Smooth muscle cell (in vitro differentiated cells): ENCODE measurements at regions not wholly inside any gene's neighbourhood (a gene's known extent, or its start where the extent isn't known, plus 50 kb on each side); places are given as distances from the start of the nearest gene placed in this dataset.

ENCODE experiments used
- DNase-seq: peaks from one replicate; lab custom pipeline; 2025; ENCODE audit not compliant: unreplicated experiment; lab: John Stamatoyannopoulos, UW
- H2AFZ ChIP-seq: fragments of 200-600 bp; sonication (generic); 2 replicates; pipeline ENCODE4 v1.6.0; 2016; ENCODE audit warnings: antibody characterized with exemption, low read depth, mild to moderate bottlenecking
- H3F3A ChIP-seq: fragments of 200-600 bp; sonication (generic); 2 replicates; pipeline ENCODE4 v1.6.0; 2017; ENCODE audit warnings: antibody characterized with exemption, low read depth
- H3K27ac ChIP-seq: fragments of 200-600 bp; sonication (generic); 2 replicates; pipeline ENCODE4 v1.5.1; 2016; ENCODE audit warnings: low read depth, mild to moderate bottlenecking
- H3K27me3 ChIP-seq: fragments of 200-600 bp; sonication (generic); 2 replicates; pipeline ENCODE4 v1.6.1; 2016; ENCODE audit warnings: low read depth, mild to moderate bottlenecking
- H3K36me3 ChIP-seq: fragments of 200-600 bp; sonication (generic); 2 replicates; pipeline ENCODE4 v1.5.1; 2016; ENCODE audit warnings: low read depth
- H3K4me1 ChIP-seq: fragments of 200-600 bp; sonication (generic); 2 replicates; pipeline ENCODE4 v1.5.1; 2016; ENCODE audit warnings: low read depth
- H3K4me2 ChIP-seq: fragments of 200-600 bp; sonication (generic); 2 replicates; pipeline ENCODE4 v1.6.0; 2016; ENCODE audit warnings: mild to moderate bottlenecking
- H3K4me3 ChIP-seq: fragments of 200-600 bp; sonication (generic); 2 replicates; pipeline ENCODE4 v1.5.1; 2016; ENCODE audit warnings: mild to moderate bottlenecking
- H3K79me2 ChIP-seq: fragments of 200-600 bp; sonication (generic); 2 replicates; pipeline ENCODE4 v1.6.0; 2016; ENCODE audit warnings: low read depth, mild to moderate bottlenecking
- H3K9ac ChIP-seq: fragments of 200-600 bp; sonication (generic); 2 replicates; pipeline ENCODE4 v1.6.0; 2016; ENCODE audit warnings: low read depth
- H3K9me3 ChIP-seq: fragments of 200-600 bp; sonication (generic); replicated peaks from 2 replicates; pipeline ENCODE4 v1.5.1; 2016; ENCODE audit warnings: low read depth
- H4K20me1 ChIP-seq: fragments of 200-600 bp; sonication (generic); 2 replicates; pipeline ENCODE4 v1.6.0; 2016; ENCODE audit warnings: low read depth
- WGBS: methylation state at CpG from one replicate; pipeline ENCODE4 v1.1.7; 2016; ENCODE audit warnings: low lambda C conversion rate; 5-methylcytosine and 5-hydroxymethylcytosine counted together
- TF ChIP-seq, protein P1 (sequence below): fragments of 200-600 bp; sonication (generic); IDR thresholded peaks from 2 replicates; pipeline ENCODE4 v1.5.1; 2017; ENCODE audit warnings: borderline replicate concordance, mild to moderate bottlenecking, antibody characterized with exemption; ENCODE audit not compliant: insufficient read depth, poor library complexity, severe bottlenecking

DNA sequence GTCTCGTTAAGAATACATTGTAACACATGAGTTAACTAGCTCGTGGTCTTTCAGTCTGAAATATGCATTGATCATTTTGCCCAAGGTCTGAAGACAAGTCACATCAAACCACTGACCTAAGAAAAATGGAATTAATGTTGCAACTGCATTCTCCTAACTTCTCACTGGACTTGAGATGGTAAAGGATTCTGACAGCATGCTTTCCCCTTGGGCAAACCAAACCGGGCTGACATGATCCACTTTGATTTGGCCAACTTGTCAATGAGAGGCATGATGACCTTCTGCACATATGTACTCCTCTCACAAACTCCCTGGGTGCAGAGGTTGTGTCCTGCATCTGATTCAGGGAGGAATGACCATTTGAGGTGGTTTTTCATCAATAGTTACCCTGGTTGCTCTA lies 1982.5 kb upstream of the PIK3C3 start:
- TF ChIP-seq, protein P1, sequence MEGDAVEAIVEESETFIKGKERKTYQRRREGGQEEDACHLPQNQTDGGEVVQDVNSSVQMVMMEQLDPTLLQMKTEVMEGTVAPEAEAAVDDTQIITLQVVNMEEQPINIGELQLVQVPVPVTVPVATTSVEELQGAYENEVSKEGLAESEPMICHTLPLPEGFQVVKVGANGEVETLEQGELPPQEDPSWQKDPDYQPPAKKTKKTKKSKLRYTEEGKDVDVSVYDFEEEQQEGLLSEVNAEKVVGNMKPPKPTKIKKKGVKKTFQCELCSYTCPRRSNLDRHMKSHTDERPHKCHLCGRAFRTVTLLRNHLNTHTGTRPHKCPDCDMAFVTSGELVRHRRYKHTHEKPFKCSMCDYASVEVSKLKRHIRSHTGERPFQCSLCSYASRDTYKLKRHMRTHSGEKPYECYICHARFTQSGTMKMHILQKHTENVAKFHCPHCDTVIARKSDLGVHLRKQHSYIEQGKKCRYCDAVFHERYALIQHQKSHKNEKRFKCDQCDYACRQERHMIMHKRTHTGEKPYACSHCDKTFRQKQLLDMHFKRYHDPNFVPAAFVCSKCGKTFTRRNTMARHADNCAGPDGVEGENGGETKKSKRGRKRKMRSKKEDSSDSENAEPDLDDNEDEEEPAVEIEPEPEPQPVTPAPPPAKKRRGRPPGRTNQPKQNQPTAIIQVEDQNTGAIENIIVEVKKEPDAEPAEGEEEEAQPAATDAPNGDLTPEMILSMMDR, result no peak
- no peaks in the 10 kb centered on the region for H3F3A ChIP-seq
- no peaks in the 10 kb centered on the region for H3K36me3 ChIP-seq
- no peaks in the 10 kb centered on the region for H3K27me3 ChIP-seq
- H4K20me1 ChIP-seq, result no peaks in the 10 kb centered on the region
- no peak for DNase-seq
- H3K79me2 ChIP-seq, result no peaks in the 10 kb centered on the region
- peaks cover 11% of the 10 kb centered on the region for H3K4me1 ChIP-seq
- H3K27ac ChIP-seq, result no peak overlapping the region
- 90% methylated on average over 3 of the region's 3 CpGs for WGBS
- H2AFZ ChIP-seq, result no peak overlapping the region
- H3K4me3 ChIP-seq, result no peak overlapping the region
- no peak overlapping the region for H3K9ac ChIP-seq
- H3K9me3 ChIP-seq, result no peaks in the 10 kb centered on the region
- H3K4me2 ChIP-seq, result no peak overlapping the region

DNA sequence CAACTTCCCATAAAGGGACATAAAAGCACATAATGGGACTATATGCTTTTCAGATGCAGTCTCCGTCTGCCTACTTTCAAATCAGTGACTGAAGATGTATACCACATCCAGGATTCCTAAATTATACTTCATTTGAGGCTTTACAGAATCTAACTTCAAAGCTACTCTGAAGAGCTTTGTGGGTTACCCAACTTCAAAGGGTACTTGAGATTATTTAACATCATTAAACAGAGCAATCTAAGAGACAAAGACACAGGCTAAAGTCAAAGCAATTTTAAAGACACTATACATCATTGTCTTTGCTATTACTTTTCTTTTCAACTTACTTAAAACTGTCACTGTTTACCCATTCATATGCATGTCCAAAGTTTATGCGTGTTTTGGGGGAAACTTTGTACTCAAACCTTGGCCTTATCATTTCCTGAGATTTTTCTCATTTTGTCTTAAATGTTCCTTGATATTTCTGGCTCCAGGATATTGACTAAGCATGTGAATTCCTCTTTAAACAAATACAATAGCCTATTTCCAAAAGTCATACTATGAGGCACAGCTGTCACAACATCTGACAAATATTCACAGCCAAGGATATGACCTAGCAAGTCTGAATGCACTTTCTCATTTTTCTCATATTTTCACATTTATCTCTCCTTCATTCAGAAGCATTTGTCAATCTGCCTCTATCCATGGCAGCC lies 1985.1 kb upstream of the PIK3C3 start:
- Histone ChIP-seq H3K9me3 (no peaks in the 10 kb centered on the region), H3K79me2 (no peaks in the 10 kb centered on the region), H3K36me3 (no peaks in the 10 kb centered on the region), H3K27ac (peak overlapping the region; percentile 23), H3K4me2 (peak overlapping the region; percentile 48), H3K27me3 (no peaks in the 10 kb centered on the region), H3K9ac (no peak overlapping the region), H4K20me1 (no peaks in the 10 kb centered on the region), H3K4me1 (peaks cover 11% of the 10 kb centered on the region), H3K4me3 (no peak overlapping the region), H2AFZ (peak overlapping the region; percentile 72), H3F3A (no peaks in the 10 kb centered on the region)
- no peak for DNase-seq
- TF ChIP-seq, protein P1, result no peak
- WGBS, result 19% methylated on average over 2 of the region's 2 CpGs

DNA sequence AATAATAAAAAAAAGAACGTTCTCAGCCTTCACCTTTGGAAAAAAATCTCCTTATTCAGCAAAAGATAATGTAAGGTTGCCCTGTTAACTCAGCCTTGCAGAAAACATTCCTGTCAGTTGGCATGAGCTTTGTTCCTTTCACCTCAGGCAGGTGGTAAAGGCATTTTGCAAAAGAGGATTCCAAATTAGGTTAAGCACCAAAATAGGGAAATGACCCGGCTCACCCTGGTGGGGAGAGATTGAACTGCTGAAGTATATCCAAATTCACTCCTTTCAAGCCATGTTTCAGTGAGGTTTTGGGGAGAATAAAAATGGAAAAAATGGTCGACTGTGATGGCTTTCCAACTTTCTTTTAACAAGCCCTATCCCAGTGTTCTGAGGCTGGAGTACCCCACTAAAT lies 1988.8 kb upstream of the PIK3C3 start:
- Histone ChIP-seq H4K20me1 (no peaks in the 10 kb centered on the region), H3K4me2 (no peak overlapping the region), H3K27ac (no peak overlapping the region), H3K9me3 (no peaks in the 10 kb centered on the region), H3K9ac (no peak overlapping the region), H3F3A (no peaks in the 10 kb centered on the region), H3K4me3 (no peak overlapping the region), H3K79me2 (no peaks in the 10 kb centered on the region), H3K27me3 (no peaks in the 10 kb centered on the region), H3K4me1 (peaks cover 11% of the 10 kb centered on the region), H3K36me3 (no peaks in the 10 kb centered on the region), H2AFZ (no peak overlapping the region)
- WGBS, result 49% methylated on average over 3 of the region's 3 CpGs
- no peak for DNase-seq
- TF ChIP-seq, protein P1, result peak; percentile 14

DNA sequence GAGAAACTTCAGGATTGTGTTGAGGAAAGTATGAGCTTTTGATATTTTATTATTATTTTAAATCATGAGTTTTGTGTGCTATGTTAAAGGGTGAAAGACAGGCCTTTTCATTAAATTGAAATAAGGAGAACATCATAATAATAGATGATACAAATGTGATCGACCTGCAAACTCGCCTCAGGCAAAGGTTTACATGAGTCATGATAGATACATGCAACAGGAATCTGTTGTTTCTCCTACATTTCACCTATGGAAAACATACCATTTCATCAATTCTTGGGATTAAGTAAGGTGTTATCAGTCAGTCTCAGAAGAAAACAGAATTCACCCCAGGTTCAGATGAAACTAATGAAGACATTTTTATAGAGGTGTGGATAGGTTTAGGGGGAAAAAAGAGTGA lies 1992.5 kb upstream of the PIK3C3 start:
- Histone ChIP-seq H3K36me3 (no peaks in the 10 kb centered on the region), H3K27ac (peak overlapping the region; percentile 2), H3K4me3 (no peak overlapping the region), H3K27me3 (no peaks in the 10 kb centered on the region), H2AFZ (no peak overlapping the region), H3K4me2 (no peak overlapping the region), H4K20me1 (no peaks in the 10 kb centered on the region), H3K79me2 (no peaks in the 10 kb centered on the region), H3K9ac (no peak overlapping the region), H3K4me1 (no peaks in the 10 kb centered on the region), H3F3A (no peaks in the 10 kb centered on the region), H3K9me3 (no peaks in the 10 kb centered on the region)
- WGBS, result 71% methylated on average over 2 of the region's 2 CpGs
- DNase-seq, result no peak
- TF ChIP-seq, protein P1, result no peak
